Spleen (tissue), 7 donors: ENCODE measurements at regions not wholly inside any gene's neighbourhood (a gene's known extent, or its start where the extent isn't known, plus 50 kb on each side); places are given as distances from the start of the nearest gene placed in this dataset.

Experiments
- POLR2A ChIP-seq, 3 donors: fragments of 450-650 bp; IDR thresholded peaks; one replicate each; pipeline ENCODE4 v1.5.1; 2017; ENCODE audit warnings: antibody characterized with exemption in 3 of 3, mild to moderate bottlenecking in 1 of 3
- TF ChIP-seq, protein P1 (sequence below), 11 experiments: fragments of 200-600 bp in 7 of 11; fragments of 450-650 bp in 4 of 11; sonication (generic) in 4 of 11; IDR thresholded peaks in 8 of 11; conservative IDR thresholded peaks in 3 of 11; 1 replicate in 7 of 11; 2 replicates in 4 of 11; pipeline versions ENCODE4 v1.4.0 to v1.8.0; 2016 to 2021; ENCODE audit warnings: antibody characterized with exemption in 11 of 11, inconsistent platforms in 4 of 11, mild to moderate bottlenecking in 1 of 11
- donor health status: DM: no; HTN: no; CAD: no; lungs with moderate emphysema.
- donor health status: DM: no; HTN: no; CAD: no.
- donor health status: DM: no; HTN: no; CAD: no.

DNA sequence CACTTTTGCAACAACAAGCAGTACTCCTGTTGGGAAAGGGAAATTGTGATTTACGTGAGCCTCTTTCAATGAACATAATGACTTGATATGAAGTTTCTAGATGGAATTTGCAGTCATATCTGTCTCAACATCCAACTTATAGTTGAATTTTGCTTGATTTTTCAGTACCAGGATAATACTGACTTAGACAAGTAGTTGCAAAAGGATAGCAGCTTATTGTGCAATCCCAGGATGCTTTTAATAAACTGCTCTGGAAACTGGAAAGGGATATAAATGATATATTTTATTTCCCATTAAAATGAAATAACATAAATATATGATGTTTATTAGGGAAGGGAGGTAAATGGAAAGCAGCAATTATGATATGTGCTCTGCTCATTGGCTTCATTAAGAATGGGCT is 174.4 kb upstream of the RGMB start:
- TF ChIP-seq, protein P1, sequence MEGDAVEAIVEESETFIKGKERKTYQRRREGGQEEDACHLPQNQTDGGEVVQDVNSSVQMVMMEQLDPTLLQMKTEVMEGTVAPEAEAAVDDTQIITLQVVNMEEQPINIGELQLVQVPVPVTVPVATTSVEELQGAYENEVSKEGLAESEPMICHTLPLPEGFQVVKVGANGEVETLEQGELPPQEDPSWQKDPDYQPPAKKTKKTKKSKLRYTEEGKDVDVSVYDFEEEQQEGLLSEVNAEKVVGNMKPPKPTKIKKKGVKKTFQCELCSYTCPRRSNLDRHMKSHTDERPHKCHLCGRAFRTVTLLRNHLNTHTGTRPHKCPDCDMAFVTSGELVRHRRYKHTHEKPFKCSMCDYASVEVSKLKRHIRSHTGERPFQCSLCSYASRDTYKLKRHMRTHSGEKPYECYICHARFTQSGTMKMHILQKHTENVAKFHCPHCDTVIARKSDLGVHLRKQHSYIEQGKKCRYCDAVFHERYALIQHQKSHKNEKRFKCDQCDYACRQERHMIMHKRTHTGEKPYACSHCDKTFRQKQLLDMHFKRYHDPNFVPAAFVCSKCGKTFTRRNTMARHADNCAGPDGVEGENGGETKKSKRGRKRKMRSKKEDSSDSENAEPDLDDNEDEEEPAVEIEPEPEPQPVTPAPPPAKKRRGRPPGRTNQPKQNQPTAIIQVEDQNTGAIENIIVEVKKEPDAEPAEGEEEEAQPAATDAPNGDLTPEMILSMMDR (IDR thresholded peaks at IDR 0.05 in 8 of 11, conservative IDR thresholded peaks at IDR 0.05 in 3 of 11): no peak
- TF ChIP-seq POLR2A (IDR thresholded peaks at IDR 0.05): no peak
